HepG2 (cell line): ENCODE measurements at regions not wholly inside any gene's neighbourhood (a gene's known extent, or its start where the extent isn't known, plus 50 kb on each side); places are given as distances from the start of the nearest gene placed in this dataset.

Experiments
- ATAC-seq: fragments of 200-7000 bp; cut with Tn5 transposase; 3 replicates; pipeline ENCODE4 v1.9.1; 2020; ENCODE audit warnings: mild to moderate bottlenecking, moderate library complexity
- BruUV-seq: library from RNA; stranded (reverse); fragments of 400-500 nt; replicated peaks from 2 replicates; lab custom pipeline; 2021; lab: Mats Ljungman, UMichigan
- CTCF ChIA-PET: fragments of 300-600 bp; formaldehyde crosslinking; extraction: SDS; loops from one replicate; lab custom pipeline; 2021; ENCODE audit warnings: low total read pairs, inconsistent platforms, low intra/inter-chr PET ratio; lab: Yijun Ruan, JAX
- POLR2A ChIA-PET: fragments of 350-600 bp; sonication (Branson Sonifier 250); formaldehyde crosslinking; loops from one replicate; lab custom pipeline; 2020; ENCODE audit warnings: antibody characterized with exemption, inconsistent platforms; lab: Yijun Ruan, JAX
- DNase-seq: peaks from one replicate; pipeline ENCODE4 v3.0.0-alpha.2; 2015; ENCODE audit warnings: low spot score
- FAIRE-seq: peaks from 3 replicates; lab custom pipeline; 2011; peaks lifted over from hg19 to GRCh38; lab: Jason Lieb, UNC
- H2AFZ ChIP-seq: one replicate; pipeline ENCODE4 v1.6.1; 2011; ENCODE audit warnings: low read length, inconsistent platforms
- H3K27ac ChIP-seq: fragments of 300-600 bp; 3 replicates; pipeline ENCODE4 v1.8.0; 2011; ENCODE audit warnings: mixed run types, mild to moderate bottlenecking, mixed read lengths, low read length, inconsistent platforms; ENCODE audit not compliant: insufficient read depth; ENCODE audit errors: extremely low read length
- H3K27me3 ChIP-seq, 2 experiments: fragments of 200-600 bp in 1 of 2; 2 replicates in 1 of 2; 3 replicates in 1 of 2; pipeline versions ENCODE4 v1.6.0 to v1.8.0; 2011; ENCODE audit warnings: low read length in 2 of 2, mild to moderate bottlenecking in 2 of 2, moderate library complexity in 2 of 2, inconsistent platforms in 1 of 2; ENCODE audit not compliant: insufficient read depth in 2 of 2, control insufficient read depth in 1 of 2
- H3K36me3 ChIP-seq, 2 experiments: fragments of 200-600 bp in 1 of 2; replicated peaks in 1 of 2; 2 replicates in 1 of 2; 3 replicates in 1 of 2; pipeline versions ENCODE4 v1.5.1 to v1.8.0; 2011; ENCODE audit warnings: low read length in 2 of 2, inconsistent platforms in 1 of 2; ENCODE audit not compliant: insufficient read depth in 2 of 2, control insufficient read depth in 1 of 2
- H3K4me1 ChIP-seq: 2 replicates; pipeline ENCODE4 v1.5.1; 2012; ENCODE audit warnings: low read length, inconsistent platforms; ENCODE audit not compliant: insufficient read depth
- H3K4me2 ChIP-seq: 2 replicates; pipeline ENCODE4 v1.6.0; 2011; ENCODE audit warnings: low read depth, low read length, inconsistent platforms
- H3K4me3 ChIP-seq, 3 experiments: fragments of 200-600 bp in 1 of 3; sonication (generic), shearing (Covaris generic) in 1 of 3; replicated peaks in 1 of 3; 2 replicates each; pipeline ENCODE4 v1.5.1; 2011 to 2016; ENCODE audit warnings: low read length in 3 of 3, inconsistent platforms in 2 of 3, low read depth in 2 of 3, mild to moderate bottlenecking in 2 of 3, control low read depth in 1 of 3, mixed read lengths in 1 of 3; ENCODE audit not compliant: insufficient read depth in 1 of 3
- H3K79me2 ChIP-seq: one replicate; pipeline ENCODE4 v1.6.1; 2011; ENCODE audit warnings: low read length, inconsistent platforms; ENCODE audit not compliant: insufficient read depth
- H3K9ac ChIP-seq: 2 replicates; pipeline ENCODE4 v1.6.0; 2011; ENCODE audit warnings: mild to moderate bottlenecking, low read depth, low read length, inconsistent platforms; ENCODE audit not compliant: insufficient read depth
- H3K9me3 ChIP-seq: 2 replicates; pipeline ENCODE4 v1.5.1; 2012; ENCODE audit warnings: mild to moderate bottlenecking, low read length
- H4K20me1 ChIP-seq: 2 replicates; pipeline ENCODE4 v1.6.0; 2011; ENCODE audit warnings: inconsistent platforms, mild to moderate bottlenecking, low read length, moderate library complexity; ENCODE audit not compliant: insufficient read depth
- HNRNPK ChIP-seq: fragments of 200-400 bp; formaldehyde crosslinking; IDR thresholded peaks from 2 replicates; pipeline ENCODE4 v1.6.1; 2018; ENCODE audit warnings: low read length, low read depth, moderate library complexity, mild to moderate bottlenecking; ENCODE audit not compliant: poor library complexity, severe bottlenecking
- PCBP1 ChIP-seq: fragments of 200-400 bp; formaldehyde crosslinking; IDR thresholded peaks from 2 replicates; pipeline ENCODE4 v1.6.1; 2017; ENCODE audit warnings: mild to moderate bottlenecking, low read depth, low read length, borderline replicate concordance
- ZNF75D ChIP-seq: sonication (generic); formaldehyde crosslinking; IDR thresholded peaks from 2 replicates; pipeline ENCODE4 v1.8.1; 2023; ENCODE audit warnings: missing genetic modification reagents, mild to moderate bottlenecking, borderline replicate concordance
- WGBS: methylation state at CpG from one replicate; pipeline ENCODE4 v1.1.6; 2017; ENCODE audit warnings: low lambda C conversion rate; 5-methylcytosine and 5-hydroxymethylcytosine counted together
- in situ Hi-C: cut with HindIII; loops from 2 replicates; pipeline ENCODE4 v1.10.0; 2017; ENCODE audit warnings: low pct_unique_long_range_greater_than_20kb; ENCODE audit not compliant: extremely low pct_ligation_motif_present
- intact Hi-C: fragments of 100-400 bp; cut with micrococcal nuclease; formaldehyde crosslinking; loops from one replicate; pipeline ENCODE4 v1.10.0; 2022; ENCODE audit not compliant: unreplicated experiment
- TF ChIP-seq, protein P1 (sequence below): sonication (generic); formaldehyde crosslinking; IDR thresholded peaks from 2 replicates; pipeline ENCODE4 v1.5.1; 2020; ENCODE audit warnings: missing genetic modification reagents, mild to moderate bottlenecking, borderline replicate concordance
- TF ChIP-seq, protein P2 (sequence below): sonication (generic); formaldehyde crosslinking; IDR thresholded peaks from 2 replicates; pipeline ENCODE4 v1.5.0; 2020; ENCODE audit warnings: missing genetic modification reagents
- TF ChIP-seq, protein P3 (sequence below): IDR thresholded peaks from 2 replicates; pipeline ENCODE4 v1.6.1; 2016

DNA sequence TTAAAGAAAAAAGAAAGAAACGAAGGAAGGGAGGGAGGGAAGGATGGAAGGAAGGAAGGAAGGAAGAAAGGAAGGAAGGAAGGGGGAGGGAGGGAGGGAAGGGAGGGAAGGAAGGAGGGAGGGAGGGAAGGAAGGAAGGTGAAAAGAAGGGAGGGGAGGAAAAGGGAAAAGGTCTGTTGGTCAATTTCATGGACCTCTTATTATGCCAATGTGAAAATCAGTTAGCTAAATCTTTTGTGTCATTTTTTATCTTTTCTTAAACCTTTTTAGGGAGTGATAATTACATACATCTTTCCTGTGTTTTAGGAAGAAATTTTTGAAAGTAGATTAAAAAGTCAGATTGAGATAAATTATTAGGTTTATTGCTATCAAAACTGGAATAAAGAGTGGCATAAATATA lies 670.2 kb upstream of the CITED2 start:
- intact Hi-C loops = no loop called here
- ChIA-PET POLR2A (no interaction called here), CTCF (no interaction called here)
- BruUV-seq = no TSS peak
- WGBS = 2% methylated on average over 1 of the region's 1 CpG
- FAIRE-seq = no peak
- Histone ChIP-seq H3K4me2 (no peak overlapping the region), H3K36me3 (no peaks in the 10 kb centered on the region)
- TF ChIP-seq HNRNPK (peak; percentile 92), PCBP1 (0 out of 2 replicates have a peak, but pooled peaks have one; percentile 51)
- TF ChIP-seq, protein P1, sequence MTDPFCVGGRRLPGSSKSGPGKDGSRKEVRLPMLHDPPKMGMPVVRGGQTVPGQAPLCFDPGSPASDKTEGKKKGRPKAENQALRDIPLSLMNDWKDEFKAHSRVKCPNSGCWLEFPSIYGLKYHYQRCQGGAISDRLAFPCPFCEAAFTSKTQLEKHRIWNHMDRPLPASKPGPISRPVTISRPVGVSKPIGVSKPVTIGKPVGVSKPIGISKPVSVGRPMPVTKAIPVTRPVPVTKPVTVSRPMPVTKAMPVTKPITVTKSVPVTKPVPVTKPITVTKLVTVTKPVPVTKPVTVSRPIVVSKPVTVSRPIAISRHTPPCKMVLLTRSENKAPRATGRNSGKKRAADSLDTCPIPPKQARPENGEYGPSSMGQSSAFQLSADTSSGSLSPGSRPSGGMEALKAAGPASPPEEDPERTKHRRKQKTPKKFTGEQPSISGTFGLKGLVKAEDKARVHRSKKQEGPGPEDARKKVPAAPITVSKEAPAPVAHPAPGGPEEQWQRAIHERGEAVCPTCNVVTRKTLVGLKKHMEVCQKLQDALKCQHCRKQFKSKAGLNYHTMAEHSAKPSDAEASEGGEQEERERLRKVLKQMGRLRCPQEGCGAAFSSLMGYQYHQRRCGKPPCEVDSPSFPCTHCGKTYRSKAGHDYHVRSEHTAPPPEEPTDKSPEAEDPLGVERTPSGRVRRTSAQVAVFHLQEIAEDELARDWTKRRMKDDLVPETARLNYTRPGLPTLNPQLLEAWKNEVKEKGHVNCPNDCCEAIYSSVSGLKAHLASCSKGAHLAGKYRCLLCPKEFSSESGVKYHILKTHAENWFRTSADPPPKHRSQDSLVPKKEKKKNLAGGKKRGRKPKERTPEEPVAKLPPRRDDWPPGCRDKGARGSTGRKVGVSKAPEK (CRISPR knock-in tag) = no peak
- TF ChIP-seq, all 625 proteins: peak for 2
- Histone ChIP-seq H2AFZ (no peak overlapping the region), H3K9me3 (no peaks in the 10 kb centered on the region), H3K4me1 (no peaks in the 10 kb centered on the region), H3K9ac (no peak overlapping the region), H3K79me2 (no peaks in the 10 kb centered on the region), H4K20me1 (no peaks in the 10 kb centered on the region), H3K27me3 (no peaks in the 10 kb centered on the region), H3K4me3 (no peak overlapping the region), H3K27ac (no peak overlapping the region)
- ATAC-seq (no peak), DNase-seq (no peak)
- in situ Hi-C loops = no loop called here

DNA sequence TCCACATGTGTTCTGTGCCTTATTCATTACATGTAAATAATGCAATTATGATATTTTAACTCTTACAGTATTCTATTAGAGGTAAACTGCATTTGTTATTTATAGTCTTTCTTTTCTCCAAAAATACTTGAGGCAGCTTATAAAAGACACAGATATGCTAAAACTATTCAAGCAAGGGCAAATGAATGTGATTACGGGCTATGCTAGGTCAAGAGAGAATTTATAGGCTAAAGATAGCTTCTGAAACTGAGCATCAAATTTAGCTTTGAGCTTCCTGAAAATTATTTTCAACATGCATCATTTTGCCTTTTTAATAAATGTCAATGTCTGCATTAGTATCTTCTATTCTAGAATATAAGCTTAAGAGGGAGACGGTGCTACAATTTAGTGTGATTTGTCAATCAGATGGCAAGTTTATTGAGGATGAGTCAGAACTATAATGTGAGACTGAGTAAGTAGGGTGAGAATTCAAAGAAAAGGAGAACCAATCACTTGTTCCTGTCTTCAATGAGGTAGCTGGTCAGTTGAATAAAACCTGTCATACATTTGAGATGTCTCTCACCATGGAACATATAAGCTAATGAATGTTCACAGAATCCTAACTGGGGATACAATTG lies 669.4 kb upstream of the CITED2 start:
- no peaks in the 10 kb centered on the region for H3K27me3 ChIP-seq
- no peak overlapping the region for H3K9ac ChIP-seq
- no peak overlapping the region for H2AFZ ChIP-seq
- H3K4me1 ChIP-seq = no peaks in the 10 kb centered on the region
- intact Hi-C loops (no loop called here), in situ Hi-C loops (no loop called here)
- H4K20me1 ChIP-seq = no peaks in the 10 kb centered on the region
- no peak for FAIRE-seq
- H3K79me2 ChIP-seq = no peaks in the 10 kb centered on the region
- 20% methylated on average over 2 of the region's 2 CpGs for WGBS
- ATAC-seq = no peak
- H3K4me3 ChIP-seq = no peak overlapping the region
- ChIA-PET CTCF (no interaction called here), POLR2A (no interaction called here)
- no peak for TF ChIP-seq ZNF75D (CRISPR knock-in tag)
- TF ChIP-seq, protein P2, sequence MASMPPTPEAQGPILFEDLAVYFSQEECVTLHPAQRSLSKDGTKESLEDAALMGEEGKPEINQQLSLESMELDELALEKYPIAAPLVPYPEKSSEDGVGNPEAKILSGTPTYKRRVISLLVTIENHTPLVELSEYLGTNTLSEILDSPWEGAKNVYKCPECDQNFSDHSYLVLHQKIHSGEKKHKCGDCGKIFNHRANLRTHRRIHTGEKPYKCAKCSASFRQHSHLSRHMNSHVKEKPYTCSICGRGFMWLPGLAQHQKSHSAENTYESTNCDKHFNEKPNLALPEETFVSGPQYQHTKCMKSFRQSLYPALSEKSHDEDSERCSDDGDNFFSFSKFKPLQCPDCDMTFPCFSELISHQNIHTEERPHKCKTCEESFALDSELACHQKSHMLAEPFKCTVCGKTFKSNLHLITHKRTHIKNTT (CRISPR knock-in tag) = no peak
- TF ChIP-seq, protein P3, sequence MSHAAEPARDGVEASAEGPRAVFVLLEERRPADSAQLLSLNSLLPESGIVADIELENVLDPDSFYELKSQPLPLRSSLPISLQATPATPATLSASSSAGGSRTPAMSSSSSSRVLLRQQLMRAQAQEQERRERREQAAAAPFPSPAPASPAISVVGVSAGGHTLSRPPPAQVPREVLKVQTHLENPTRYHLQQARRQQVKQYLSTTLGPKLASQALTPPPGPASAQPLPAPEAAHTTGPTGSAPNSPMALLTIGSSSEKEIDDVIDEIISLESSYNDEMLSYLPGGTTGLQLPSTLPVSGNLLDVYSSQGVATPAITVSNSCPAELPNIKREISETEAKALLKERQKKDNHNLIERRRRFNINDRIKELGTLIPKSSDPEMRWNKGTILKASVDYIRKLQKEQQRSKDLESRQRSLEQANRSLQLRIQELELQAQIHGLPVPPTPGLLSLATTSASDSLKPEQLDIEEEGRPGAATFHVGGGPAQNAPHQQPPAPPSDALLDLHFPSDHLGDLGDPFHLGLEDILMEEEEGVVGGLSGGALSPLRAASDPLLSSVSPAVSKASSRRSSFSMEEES = no peak
- H3K27ac ChIP-seq = no peak overlapping the region
- DNase-seq = no peak
- no peaks in the 10 kb centered on the region for H3K36me3 ChIP-seq
- no peak overlapping the region for H3K4me2 ChIP-seq
- H3K9me3 ChIP-seq = no peaks in the 10 kb centered on the region
- BruUV-seq = no TSS peak
